Vagina (tissue), 2 donors: ENCODE measurements at regions not wholly inside any gene's neighbourhood (a gene's known extent, or its start where the extent isn't known, plus 50 kb on each side); places are given as distances from the start of the nearest gene placed in this dataset.

Experiments
- DNase-seq, 2 donors: peaks; one replicate each; pipeline ENCODE4 v3.0.0-alpha.2; 2017; ENCODE audit errors: extremely low spot score in 2 of 2
- H3K27ac ChIP-seq: fragments of 200-600 bp; sonication (generic); one replicate; pipeline ENCODE4 v1.5.1; 2019
- H3K27me3 ChIP-seq: fragments of 200-600 bp; sonication (generic); one replicate; pipeline ENCODE4 v1.5.1; 2019
- H3K36me3 ChIP-seq, 2 donors: fragments of 200-600 bp; sonication (generic); one replicate each; pipeline ENCODE4 v1.5.1; 2017 to 2019
- H3K4me1 ChIP-seq: fragments of 200-600 bp; sonication (generic); one replicate; pipeline ENCODE4 v1.5.1; 2019
- H3K4me3 ChIP-seq, 2 donors: fragments of 200-600 bp; sonication (generic); 1 replicate in 1 of 2; 2 replicates in 1 of 2; pipeline ENCODE4 v1.5.1; 2016 to 2019
- H3K9me3 ChIP-seq: fragments of 200-600 bp; sonication (generic); one replicate; pipeline ENCODE4 v1.5.1; 2019
- CTCF ChIP-seq, 3 experiments: fragments of 450-650 bp in 2 of 3; fragments of 200-600 bp in 1 of 3; sonication (generic) in 1 of 3; IDR thresholded peaks; one replicate each; pipeline ENCODE4 v1.5.1; 2017 to 2019; ENCODE audit warnings: antibody characterized with exemption in 3 of 3, mild to moderate bottlenecking in 2 of 3, moderate library complexity in 2 of 3
- POLR2A ChIP-seq, 2 donors: fragments of 450-650 bp; IDR thresholded peaks; one replicate each; pipeline ENCODE4 v1.6.1; 2017; ENCODE audit warnings: antibody characterized with exemption in 2 of 2, mild to moderate bottlenecking in 2 of 2, moderate library complexity in 2 of 2
- POLR2AphosphoS5 ChIP-seq, 2 donors: sonication (generic); formaldehyde crosslinking; IDR thresholded peaks; one replicate each; pipeline ENCODE4 v1.9.0; 2017; ENCODE audit warnings: antibody characterized with exemption in 2 of 2, mild to moderate bottlenecking in 2 of 2, low read depth in 1 of 2; ENCODE audit not compliant: insufficient read depth in 1 of 2
- intact Hi-C: fragments of 100-400 bp; cut with DNase I; formaldehyde crosslinking; loops from one replicate; pipeline ENCODE4 v1.15.1; 2023

- H3K36me3 ChIP-seq = no peaks in the 10 kb centered on the region
- no peaks in the 10 kb centered on the region for H3K4me1 ChIP-seq
- H3K9me3 ChIP-seq = no peaks in the 10 kb centered on the region
- intact Hi-C loops = no loop called here
- H3K27ac ChIP-seq = no peak overlapping the region
- TF ChIP-seq POLR2A (IDR thresholded peaks at IDR 0.05) (no peak), CTCF (IDR thresholded peaks at IDR 0.05) (no peak), POLR2AphosphoS5 (IDR thresholded peaks at IDR 0.05; ENCODE audit: insufficient read depth in 1 of 2, low read depth in 1 of 2) (no peak)
- DNase-seq = no peak
- H3K27me3 ChIP-seq = no peaks in the 10 kb centered on the region
- no peak overlapping the region for H3K4me3 ChIP-seq
Observed at GRCh38 chr13:107234319-107235073, 666.6 kb upstream of the ARGLU1 start.

- H3K27ac ChIP-seq = no peak overlapping the region
- no peaks in the 10 kb centered on the region for H3K27me3 ChIP-seq
- H3K4me1 ChIP-seq = no peaks in the 10 kb centered on the region
- no peak overlapping the region for H3K4me3 ChIP-seq
- H3K36me3 ChIP-seq = no peaks in the 10 kb centered on the region
- intact Hi-C loops = no loop called here
- DNase-seq = no peak
- TF ChIP-seq CTCF (IDR thresholded peaks at IDR 0.05) (no peak), POLR2A (IDR thresholded peaks at IDR 0.05) (no peak), POLR2AphosphoS5 (IDR thresholded peaks at IDR 0.05; ENCODE audit: insufficient read depth in 1 of 2, low read depth in 1 of 2) (no peak)
- no peaks in the 10 kb centered on the region for H3K9me3 ChIP-seq
Observed at GRCh38 chr13:107233541-107233940, 665.6 kb upstream of the ARGLU1 start.

- no peak overlapping the region for H3K4me3 ChIP-seq
- TF ChIP-seq CTCF (IDR thresholded peaks at IDR 0.05) (no peak), POLR2AphosphoS5 (IDR thresholded peaks at IDR 0.05; ENCODE audit: insufficient read depth in 1 of 2, low read depth in 1 of 2) (no peak), POLR2A (IDR thresholded peaks at IDR 0.05) (no peak)
- H3K36me3 ChIP-seq = no peaks in the 10 kb centered on the region
- H3K9me3 ChIP-seq = no peaks in the 10 kb centered on the region
- intact Hi-C loops = no loop called here
- no peaks in the 10 kb centered on the region for H3K4me1 ChIP-seq
- H3K27me3 ChIP-seq = no peaks in the 10 kb centered on the region
- DNase-seq = no peak
- H3K27ac ChIP-seq = no peak overlapping the region
Observed at GRCh38 chr13:107231944-107232343, 664.0 kb upstream of the ARGLU1 start.

- Histone ChIP-seq H3K4me1 (no peaks in the 10 kb centered on the region), H3K4me3 (no peak overlapping the region), H3K27me3 (no peaks in the 10 kb centered on the region), H3K36me3 (no peaks in the 10 kb centered on the region), H3K27ac (no peak overlapping the region), H3K9me3 (no peaks in the 10 kb centered on the region)
- intact Hi-C loops = no loop called here
- TF ChIP-seq POLR2AphosphoS5 (IDR thresholded peaks at IDR 0.05; ENCODE audit: insufficient read depth in 1 of 2, low read depth in 1 of 2) (no peak), POLR2A (IDR thresholded peaks at IDR 0.05) (no peak), CTCF (IDR thresholded peaks at IDR 0.05) (no peak)
- DNase-seq = no peak
Observed at GRCh38 chr13:107223867-107224266, 655.9 kb upstream of the ARGLU1 start.

- H3K36me3 ChIP-seq = no peaks in the 10 kb centered on the region
- no peaks in the 10 kb centered on the region for H3K9me3 ChIP-seq
- no peak for DNase-seq
- H3K4me3 ChIP-seq = no peak overlapping the region
- intact Hi-C loops = no loop called here
- H3K27me3 ChIP-seq = no peaks in the 10 kb centered on the region
- H3K27ac ChIP-seq = no peak overlapping the region
- TF ChIP-seq CTCF (IDR thresholded peaks at IDR 0.05) = no peak
- no peak for TF ChIP-seq POLR2A (IDR thresholded peaks at IDR 0.05)
- no peak for TF ChIP-seq POLR2AphosphoS5 (IDR thresholded peaks at IDR 0.05; ENCODE audit: insufficient read depth in 1 of 2, low read depth in 1 of 2)
- no peaks in the 10 kb centered on the region for H3K4me1 ChIP-seq
Observed at GRCh38 chr13:107222597-107222996, 654.7 kb upstream of the ARGLU1 start.
